ENCODE measurements at regions not wholly inside any gene's neighbourhood (a gene's known extent, or its start where the extent isn't known, plus 50 kb on each side); places are given as distances from the start of the nearest gene placed in this dataset.

DNA sequence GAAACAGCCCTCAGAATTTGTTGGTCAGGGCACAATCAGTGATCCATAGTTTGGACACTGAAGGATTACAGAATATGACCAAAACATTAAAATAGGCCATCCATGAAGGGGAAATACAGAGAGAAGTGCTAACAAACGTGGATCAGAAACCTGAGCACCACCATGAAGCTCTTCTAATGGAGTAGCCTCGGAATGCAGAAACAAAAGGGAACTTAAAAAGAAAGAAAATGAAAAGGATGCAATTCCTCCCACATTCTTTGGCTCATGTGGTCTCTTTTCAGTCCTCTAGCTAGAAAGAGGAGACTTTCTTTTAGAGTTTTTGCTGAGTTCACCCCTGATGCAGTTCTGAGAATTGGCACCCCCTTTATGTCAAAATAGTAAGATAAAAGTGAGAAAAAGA lies 989.8 kb upstream of the B3GALT2 start:
- H3K27me3 ChIP-seq (replicated peaks; ENCODE audit: control insufficient read depth, insufficient read depth, low read length), result no peaks in the 10 kb centered on the region
- Mint-ChIP-seq H3K4me1 (ENCODE audit: low read depth, unreplicated experiment) (peaks cover 7% of the 10 kb centered on the region), H3K36me3 (ENCODE audit: insufficient read depth, unreplicated experiment) (no peaks in the 10 kb centered on the region), H3K27ac (ENCODE audit: unreplicated experiment) (no peak overlapping the region), H3K4me3 (ENCODE audit: unreplicated experiment) (no peak overlapping the region), H3K27me3 (ENCODE audit: insufficient read depth, unreplicated experiment) (no peaks in the 10 kb centered on the region), H3K9me3 (ENCODE audit: unreplicated experiment) (no peaks in the 10 kb centered on the region)
- BruUV-seq (replicated peaks), result no TSS peak
- CTCF ChIA-PET, result no interaction called here
- no peaks in the 10 kb centered on the region for H3K36me3 ChIP-seq (ENCODE audit: control insufficient read depth, insufficient read depth, low read length)
- DNase-seq, result no peak
- H3K4me3 ChIP-seq (ENCODE audit: low read depth, low read length), result no peak overlapping the region
- no peaks in the 10 kb centered on the region for H3K9me3 ChIP-seq
- TF ChIP-seq, protein P1, sequence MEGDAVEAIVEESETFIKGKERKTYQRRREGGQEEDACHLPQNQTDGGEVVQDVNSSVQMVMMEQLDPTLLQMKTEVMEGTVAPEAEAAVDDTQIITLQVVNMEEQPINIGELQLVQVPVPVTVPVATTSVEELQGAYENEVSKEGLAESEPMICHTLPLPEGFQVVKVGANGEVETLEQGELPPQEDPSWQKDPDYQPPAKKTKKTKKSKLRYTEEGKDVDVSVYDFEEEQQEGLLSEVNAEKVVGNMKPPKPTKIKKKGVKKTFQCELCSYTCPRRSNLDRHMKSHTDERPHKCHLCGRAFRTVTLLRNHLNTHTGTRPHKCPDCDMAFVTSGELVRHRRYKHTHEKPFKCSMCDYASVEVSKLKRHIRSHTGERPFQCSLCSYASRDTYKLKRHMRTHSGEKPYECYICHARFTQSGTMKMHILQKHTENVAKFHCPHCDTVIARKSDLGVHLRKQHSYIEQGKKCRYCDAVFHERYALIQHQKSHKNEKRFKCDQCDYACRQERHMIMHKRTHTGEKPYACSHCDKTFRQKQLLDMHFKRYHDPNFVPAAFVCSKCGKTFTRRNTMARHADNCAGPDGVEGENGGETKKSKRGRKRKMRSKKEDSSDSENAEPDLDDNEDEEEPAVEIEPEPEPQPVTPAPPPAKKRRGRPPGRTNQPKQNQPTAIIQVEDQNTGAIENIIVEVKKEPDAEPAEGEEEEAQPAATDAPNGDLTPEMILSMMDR (IDR thresholded peaks at IDR 0.05; ENCODE audit: insufficient read depth in 1 of 2, low read depth in 1 of 2, low read length in 1 of 2, severe bottlenecking in 1 of 2, unreplicated experiment in 1 of 2), result no peak
- no peaks in the 10 kb centered on the region for H3K4me1 ChIP-seq
- intact Hi-C loops (cut with micrococcal nuclease; ENCODE audit: unreplicated experiment), result no loop called here
- POLR2A ChIA-PET, result no interaction called here

DNA sequence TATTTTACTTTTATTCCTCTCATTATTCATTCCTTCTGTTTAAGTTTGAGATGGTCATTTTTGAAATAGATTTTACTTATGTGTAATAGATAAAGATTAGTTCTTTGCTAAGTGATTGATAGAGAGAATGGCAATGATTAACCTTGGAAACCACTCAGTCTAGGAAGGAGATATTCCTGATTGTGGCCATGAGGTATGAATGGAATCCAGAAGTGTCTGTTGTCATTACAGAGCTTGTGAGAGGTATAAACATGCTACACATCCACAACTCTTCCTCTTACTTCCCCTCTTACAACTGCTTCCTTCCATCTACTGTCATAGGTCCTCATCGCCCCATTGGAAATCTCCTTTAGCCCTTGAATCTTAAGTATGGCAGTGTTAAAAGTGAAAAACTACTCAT lies 988.8 kb upstream of the B3GALT2 start:
- ChIA-PET CTCF (no interaction called here), POLR2A (no interaction called here)
- BruUV-seq (replicated peaks), result no TSS peak
- no peaks in the 10 kb centered on the region for H3K9me3 ChIP-seq
- no peaks in the 10 kb centered on the region for H3K36me3 Mint-ChIP-seq (ENCODE audit: insufficient read depth, unreplicated experiment)
- DNase-seq, result no peak
- H3K4me3 ChIP-seq (ENCODE audit: low read depth, low read length), result no peak overlapping the region
- no peak overlapping the region for H3K4me3 Mint-ChIP-seq (ENCODE audit: unreplicated experiment)
- no peaks in the 10 kb centered on the region for H3K27me3 ChIP-seq (replicated peaks; ENCODE audit: control insufficient read depth, insufficient read depth, low read length)
- H3K4me1 ChIP-seq, result no peaks in the 10 kb centered on the region
- no peaks in the 10 kb centered on the region for H3K36me3 ChIP-seq (ENCODE audit: control insufficient read depth, insufficient read depth, low read length)
- H3K4me1 Mint-ChIP-seq (ENCODE audit: low read depth, unreplicated experiment), result peaks cover 7% of the 10 kb centered on the region
- intact Hi-C loops (cut with micrococcal nuclease; ENCODE audit: unreplicated experiment), result no loop called here
- no peaks in the 10 kb centered on the region for H3K9me3 Mint-ChIP-seq (ENCODE audit: unreplicated experiment)
- TF ChIP-seq, protein P1 (IDR thresholded peaks at IDR 0.05; ENCODE audit: insufficient read depth in 1 of 2, low read depth in 1 of 2, low read length in 1 of 2, severe bottlenecking in 1 of 2, unreplicated experiment in 1 of 2), result no peak
- no peaks in the 10 kb centered on the region for H3K27me3 Mint-ChIP-seq (ENCODE audit: insufficient read depth, unreplicated experiment)
- no peak overlapping the region for H3K27ac Mint-ChIP-seq (ENCODE audit: unreplicated experiment)

DNA sequence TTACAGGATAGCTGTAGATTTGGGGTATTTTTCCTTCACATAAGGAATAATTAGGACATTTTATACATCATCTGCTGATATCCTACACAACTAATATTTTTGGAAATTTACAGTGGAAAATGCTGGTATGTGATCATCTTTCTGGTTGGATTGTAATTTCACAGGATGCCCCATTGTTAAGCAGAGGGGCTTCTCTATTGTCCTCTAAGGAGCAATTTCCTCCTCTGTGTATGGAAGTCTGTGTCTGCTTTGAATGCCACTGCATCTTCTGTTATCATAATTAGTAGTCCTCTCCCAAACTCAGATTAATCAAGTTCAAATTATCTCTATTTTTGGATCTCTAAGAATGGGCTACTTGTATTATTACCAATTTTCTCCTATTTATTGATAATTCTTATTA lies 988.1 kb upstream of the B3GALT2 start:
- no peak overlapping the region for H3K4me3 ChIP-seq (ENCODE audit: low read depth, low read length)
- H3K36me3 Mint-ChIP-seq (ENCODE audit: insufficient read depth, unreplicated experiment), result no peaks in the 10 kb centered on the region
- H3K36me3 ChIP-seq (ENCODE audit: control insufficient read depth, insufficient read depth, low read length), result no peaks in the 10 kb centered on the region
- no peaks in the 10 kb centered on the region for H3K9me3 Mint-ChIP-seq (ENCODE audit: unreplicated experiment)
- POLR2A ChIA-PET, result no interaction called here
- no peak for DNase-seq
- H3K27me3 Mint-ChIP-seq (ENCODE audit: insufficient read depth, unreplicated experiment), result no peaks in the 10 kb centered on the region
- intact Hi-C loops (cut with micrococcal nuclease; ENCODE audit: unreplicated experiment), result no loop called here
- H3K27me3 ChIP-seq (replicated peaks; ENCODE audit: control insufficient read depth, insufficient read depth, low read length), result no peaks in the 10 kb centered on the region
- TF ChIP-seq, protein P1 (IDR thresholded peaks at IDR 0.05; ENCODE audit: insufficient read depth in 1 of 2, low read depth in 1 of 2, low read length in 1 of 2, severe bottlenecking in 1 of 2, unreplicated experiment in 1 of 2), result no peak
- no peaks in the 10 kb centered on the region for H3K4me1 ChIP-seq
- peaks cover 7% of the 10 kb centered on the region for H3K4me1 Mint-ChIP-seq (ENCODE audit: low read depth, unreplicated experiment)
- no peaks in the 10 kb centered on the region for H3K9me3 ChIP-seq
- CTCF ChIA-PET, result no interaction called here
- no TSS peak for BruUV-seq (replicated peaks)
- no peak overlapping the region for H3K27ac Mint-ChIP-seq (ENCODE audit: unreplicated experiment)
- H3K4me3 Mint-ChIP-seq (ENCODE audit: unreplicated experiment), result no peak overlapping the region
